ENCODE measurements at regions not wholly inside any gene's neighbourhood (a gene's known extent, or its start where the extent isn't known, plus 50 kb on each side); places are given as distances from the start of the nearest gene placed in this dataset.

DNA sequence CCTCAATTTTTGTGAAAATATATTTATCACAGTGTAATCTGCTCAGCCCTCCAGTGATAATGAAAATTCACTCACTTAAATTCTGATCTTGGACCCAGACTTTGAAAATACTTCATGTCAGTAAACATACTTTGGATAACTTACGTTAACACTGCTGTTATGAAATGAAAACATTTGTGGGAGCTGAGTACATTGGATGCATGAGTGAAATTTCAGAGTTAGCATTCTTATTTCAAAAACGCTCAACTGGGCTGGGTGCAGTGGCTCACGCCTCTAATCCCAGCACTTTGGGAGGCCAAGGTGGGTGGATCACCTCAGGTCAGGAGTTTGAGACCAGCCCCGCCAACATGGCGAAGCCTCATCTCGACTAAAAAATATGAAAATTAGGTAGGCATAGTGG lies 196.4 kb downstream of the UTRN start:
- TF ChIP-seq, protein P1, sequence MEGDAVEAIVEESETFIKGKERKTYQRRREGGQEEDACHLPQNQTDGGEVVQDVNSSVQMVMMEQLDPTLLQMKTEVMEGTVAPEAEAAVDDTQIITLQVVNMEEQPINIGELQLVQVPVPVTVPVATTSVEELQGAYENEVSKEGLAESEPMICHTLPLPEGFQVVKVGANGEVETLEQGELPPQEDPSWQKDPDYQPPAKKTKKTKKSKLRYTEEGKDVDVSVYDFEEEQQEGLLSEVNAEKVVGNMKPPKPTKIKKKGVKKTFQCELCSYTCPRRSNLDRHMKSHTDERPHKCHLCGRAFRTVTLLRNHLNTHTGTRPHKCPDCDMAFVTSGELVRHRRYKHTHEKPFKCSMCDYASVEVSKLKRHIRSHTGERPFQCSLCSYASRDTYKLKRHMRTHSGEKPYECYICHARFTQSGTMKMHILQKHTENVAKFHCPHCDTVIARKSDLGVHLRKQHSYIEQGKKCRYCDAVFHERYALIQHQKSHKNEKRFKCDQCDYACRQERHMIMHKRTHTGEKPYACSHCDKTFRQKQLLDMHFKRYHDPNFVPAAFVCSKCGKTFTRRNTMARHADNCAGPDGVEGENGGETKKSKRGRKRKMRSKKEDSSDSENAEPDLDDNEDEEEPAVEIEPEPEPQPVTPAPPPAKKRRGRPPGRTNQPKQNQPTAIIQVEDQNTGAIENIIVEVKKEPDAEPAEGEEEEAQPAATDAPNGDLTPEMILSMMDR (IDR thresholded peaks at IDR 0.05; ENCODE audit: low read depth, low read length, poor library complexity, severe bottlenecking) = no peak
- TF ChIP-seq EZH2phosphoT487 (IDR thresholded peaks at IDR 0.05; ENCODE audit: borderline replicate concordance, low read length) = no peak
- H3K79me2 ChIP-seq (ENCODE audit: control insufficient read depth, low read length) = no peaks in the 10 kb centered on the region
- H4K20me1 ChIP-seq (ENCODE audit: control insufficient read depth, insufficient read depth, low read depth, low read length) = no peaks in the 10 kb centered on the region

DNA sequence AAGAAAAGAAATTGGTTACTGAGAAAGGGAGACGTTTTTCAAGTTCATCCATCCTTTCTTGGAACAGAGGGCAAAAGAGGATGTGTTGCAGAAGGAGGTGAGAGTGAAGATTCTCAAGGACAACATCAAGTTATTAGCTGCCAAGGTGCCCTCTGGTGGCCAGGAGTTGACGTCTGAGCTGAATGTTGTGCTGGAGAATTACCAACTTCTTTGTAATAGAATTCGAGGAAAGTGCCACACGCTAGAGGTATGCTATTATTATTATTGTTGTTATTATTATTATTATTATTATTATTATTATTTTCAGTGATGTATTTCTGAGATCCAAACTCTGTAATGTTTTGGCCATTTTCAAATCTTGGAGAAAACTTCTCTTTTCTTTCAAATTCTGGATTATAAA lies 197.0 kb downstream of the UTRN start:
- Histone ChIP-seq H3K27me3 (ENCODE audit: control insufficient read depth, low read length) (no peaks in the 10 kb centered on the region), H3K27ac (ENCODE audit: low read depth, low read length) (no peak overlapping the region), H3F3A (ENCODE audit: control insufficient read depth, insufficient read depth) (no peaks in the 10 kb centered on the region), H3K36me3 (ENCODE audit: control insufficient read depth, low read length) (no peaks in the 10 kb centered on the region), H3K4me2 (ENCODE audit: low read length) (no peak overlapping the region), H3K4me1 (ENCODE audit: control insufficient read depth, low read length) (no peaks in the 10 kb centered on the region), H3K9me2 (replicated peaks; ENCODE audit: control insufficient read depth, low read length) (no peaks in the 10 kb centered on the region), H3K9me3 (ENCODE audit: control insufficient read depth, insufficient read depth, low read length) (no peaks in the 10 kb centered on the region), H3K4me3 (ENCODE audit: low read length) (no peak overlapping the region), H3K79me2 (ENCODE audit: control insufficient read depth, low read length) (no peaks in the 10 kb centered on the region), H4K20me1 (ENCODE audit: control insufficient read depth, insufficient read depth, low read depth, low read length) (no peaks in the 10 kb centered on the region)
- TF ChIP-seq EZH2phosphoT487 (IDR thresholded peaks at IDR 0.05; ENCODE audit: borderline replicate concordance, low read length) = no peak
- TF ChIP-seq, protein P1 (IDR thresholded peaks at IDR 0.05; ENCODE audit: low read depth, low read length, poor library complexity, severe bottlenecking) = peak; percentile 55

More for the DNA sequence above, 196.4 kb downstream of the UTRN start:
- H3K9me3 ChIP-seq (ENCODE audit: control insufficient read depth, insufficient read depth, low read length) = no peaks in the 10 kb centered on the region
- no peaks in the 10 kb centered on the region for H3K27me3 ChIP-seq (ENCODE audit: control insufficient read depth, low read length)
- H3F3A ChIP-seq (ENCODE audit: control insufficient read depth, insufficient read depth) = no peaks in the 10 kb centered on the region
- no peak overlapping the region for H3K4me2 ChIP-seq (ENCODE audit: low read length)
- H3K9me2 ChIP-seq (replicated peaks; ENCODE audit: control insufficient read depth, low read length) = no peaks in the 10 kb centered on the region
- no peaks in the 10 kb centered on the region for H3K4me1 ChIP-seq (ENCODE audit: control insufficient read depth, low read length)
- no peaks in the 10 kb centered on the region for H3K36me3 ChIP-seq (ENCODE audit: control insufficient read depth, low read length)
- H3K4me3 ChIP-seq (ENCODE audit: low read length) = no peak overlapping the region
- H3K27ac ChIP-seq (ENCODE audit: low read depth, low read length) = no peak overlapping the region

DNA sequence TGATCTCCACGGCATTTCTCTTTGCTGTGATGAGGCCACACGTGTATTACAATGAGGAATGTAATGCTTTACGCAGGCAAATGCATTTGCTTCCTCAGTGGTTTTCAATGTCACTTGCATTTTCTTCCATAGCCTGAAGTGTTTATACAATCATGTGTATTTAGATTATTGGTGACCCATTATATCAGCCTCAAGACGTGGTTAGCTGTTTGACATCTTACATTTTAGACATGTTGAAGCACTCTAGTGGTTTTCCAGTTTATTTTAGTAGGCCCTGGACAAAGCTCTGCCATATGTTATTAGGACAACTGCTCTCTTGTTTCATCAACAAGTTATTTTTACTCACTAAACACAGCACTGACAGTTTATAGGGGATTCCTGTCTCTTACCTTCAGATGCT lies 200.4 kb downstream of the UTRN start:
- Histone ChIP-seq H3K4me1 (ENCODE audit: control insufficient read depth, low read length) (no peaks in the 10 kb centered on the region), H3F3A (ENCODE audit: control insufficient read depth, insufficient read depth) (no peaks in the 10 kb centered on the region), H3K27me3 (ENCODE audit: control insufficient read depth, low read length) (no peaks in the 10 kb centered on the region), H3K27ac (ENCODE audit: low read depth, low read length) (no peak overlapping the region), H3K36me3 (ENCODE audit: control insufficient read depth, low read length) (no peaks in the 10 kb centered on the region), H3K9me2 (replicated peaks; ENCODE audit: control insufficient read depth, low read length) (no peaks in the 10 kb centered on the region), H4K20me1 (ENCODE audit: control insufficient read depth, insufficient read depth, low read depth, low read length) (no peaks in the 10 kb centered on the region), H3K79me2 (ENCODE audit: control insufficient read depth, low read length) (no peaks in the 10 kb centered on the region), H3K9me3 (ENCODE audit: control insufficient read depth, insufficient read depth, low read length) (no peaks in the 10 kb centered on the region), H3K4me3 (ENCODE audit: low read length) (no peak overlapping the region), H3K4me2 (ENCODE audit: low read length) (no peak overlapping the region)
- TF ChIP-seq, protein P1 (IDR thresholded peaks at IDR 0.05; ENCODE audit: low read depth, low read length, poor library complexity, severe bottlenecking) = no peak
- TF ChIP-seq EZH2phosphoT487 (IDR thresholded peaks at IDR 0.05; ENCODE audit: borderline replicate concordance, low read length) = no peak

DNA sequence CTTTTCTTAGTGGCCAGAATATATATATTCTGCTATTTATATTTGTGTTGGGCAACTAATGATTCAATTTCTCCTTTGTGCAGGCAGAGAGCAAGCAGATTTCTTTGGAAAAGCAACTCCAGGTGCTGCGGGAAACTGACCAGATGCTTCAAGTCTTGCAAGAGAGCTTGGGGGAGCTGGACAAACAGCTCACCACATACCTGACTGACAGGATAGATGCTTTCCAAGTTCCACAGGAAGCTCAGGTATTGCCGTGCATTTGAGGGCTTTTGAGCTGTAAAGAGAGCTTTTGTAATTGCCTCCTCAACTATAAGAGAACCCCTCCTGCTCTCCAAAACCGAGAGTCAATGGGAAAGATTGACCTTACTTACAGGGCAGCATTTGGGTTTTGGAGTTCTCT lies 203.5 kb downstream of the UTRN start:
- Histone ChIP-seq H3K36me3 (ENCODE audit: control insufficient read depth, low read length) (no peaks in the 10 kb centered on the region), H4K20me1 (ENCODE audit: control insufficient read depth, insufficient read depth, low read depth, low read length) (no peaks in the 10 kb centered on the region), H3F3A (ENCODE audit: control insufficient read depth, insufficient read depth) (no peaks in the 10 kb centered on the region), H3K4me3 (ENCODE audit: low read length) (no peak overlapping the region), H3K79me2 (ENCODE audit: control insufficient read depth, low read length) (no peaks in the 10 kb centered on the region), H3K9me3 (ENCODE audit: control insufficient read depth, insufficient read depth, low read length) (no peaks in the 10 kb centered on the region), H3K4me2 (ENCODE audit: low read length) (no peak overlapping the region), H3K9me2 (replicated peaks; ENCODE audit: control insufficient read depth, low read length) (no peaks in the 10 kb centered on the region), H3K27ac (ENCODE audit: low read depth, low read length) (no peak overlapping the region), H3K27me3 (ENCODE audit: control insufficient read depth, low read length) (no peaks in the 10 kb centered on the region), H3K4me1 (ENCODE audit: control insufficient read depth, low read length) (no peaks in the 10 kb centered on the region)
- TF ChIP-seq EZH2phosphoT487 (IDR thresholded peaks at IDR 0.05; ENCODE audit: borderline replicate concordance, low read length) = no peak
- TF ChIP-seq, protein P1 (IDR thresholded peaks at IDR 0.05; ENCODE audit: low read depth, low read length, poor library complexity, severe bottlenecking) = no peak
